Endometrium (tissue), 2 donors: ENCODE measurements at regions not wholly inside any gene's neighbourhood (a gene's known extent, or its start where the extent isn't known, plus 50 kb on each side); places are given as distances from the start of the nearest gene placed in this dataset.
A peak's percentile ranks its signal among the peaks of the same experiment; 100 is the strongest.

Source experiments
- FAIRE-seq: peaks from 2 replicates; lab custom pipeline; 2012; peaks lifted over from hg19 to GRCh38; lab: Jason Lieb, UNC
- donor health status: control.
- donor health status: control.

DNA sequence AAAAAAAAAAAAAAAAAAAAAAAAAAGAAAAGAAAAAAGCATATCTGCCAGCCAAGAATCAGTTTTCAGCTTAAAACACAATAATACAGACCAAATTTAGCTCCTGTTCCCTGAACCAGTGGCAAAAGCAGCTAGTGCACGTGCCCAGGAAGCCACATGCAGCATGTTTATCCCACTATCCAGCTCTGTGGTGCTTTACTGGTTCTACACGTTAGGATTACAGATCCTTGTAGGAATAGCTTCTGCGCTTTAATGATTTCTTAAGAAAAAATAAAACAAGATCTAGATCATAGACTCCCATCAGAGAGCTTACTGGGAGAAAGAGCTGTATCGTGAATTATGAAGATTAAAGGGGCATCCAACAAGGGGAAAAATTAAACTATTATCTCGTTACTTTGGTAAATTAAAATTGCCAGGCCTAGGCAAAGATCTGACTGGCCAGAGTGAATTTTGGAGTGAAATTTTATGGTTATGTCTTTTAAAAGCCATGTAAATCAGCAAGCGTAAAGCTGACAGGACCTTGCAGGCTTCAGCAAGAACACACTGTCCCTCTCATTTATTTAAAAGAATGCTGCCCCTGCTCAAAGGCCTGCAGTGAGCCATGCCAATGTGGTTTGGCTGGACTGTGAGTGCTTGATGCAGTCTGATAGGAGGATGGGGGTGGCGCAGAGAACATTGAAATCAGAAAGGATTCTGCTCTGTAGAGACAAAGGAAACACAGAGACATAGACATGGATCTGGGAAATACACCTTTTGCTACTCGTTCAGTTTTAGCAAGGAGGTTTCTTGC is 177.3 kb upstream of the PHYHIPL start:
- no peak for FAIRE-seq

- FAIRE-seq, result no peak
These were observed 176.1 kb upstream of the PHYHIPL start for GRCh38 chr10:59000162-59000825.

DNA sequence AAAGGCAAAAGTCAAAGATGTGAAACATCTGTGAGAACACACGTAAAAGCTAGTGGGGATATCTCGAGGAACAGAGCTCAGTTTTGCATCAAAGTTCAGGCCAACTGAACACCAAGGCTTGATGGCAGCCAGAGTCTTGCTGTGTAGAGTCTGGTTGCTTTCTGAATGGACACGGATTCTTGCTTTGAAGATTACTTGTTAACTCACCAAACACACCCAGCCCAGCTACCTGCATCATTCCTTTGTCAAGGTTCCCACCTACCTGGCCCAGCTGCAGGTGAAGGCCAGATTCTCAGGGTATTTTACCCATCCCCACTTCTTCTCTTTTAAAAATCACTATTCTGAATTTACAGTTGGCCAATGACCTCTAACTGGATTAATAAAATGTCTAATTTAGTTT is 174.4 kb upstream of the PHYHIPL start:
- no peak for FAIRE-seq

GRCh38 chr10:59003203-59003602 is 173.2 kb upstream of the PHYHIPL start:
- no peak for FAIRE-seq

DNA sequence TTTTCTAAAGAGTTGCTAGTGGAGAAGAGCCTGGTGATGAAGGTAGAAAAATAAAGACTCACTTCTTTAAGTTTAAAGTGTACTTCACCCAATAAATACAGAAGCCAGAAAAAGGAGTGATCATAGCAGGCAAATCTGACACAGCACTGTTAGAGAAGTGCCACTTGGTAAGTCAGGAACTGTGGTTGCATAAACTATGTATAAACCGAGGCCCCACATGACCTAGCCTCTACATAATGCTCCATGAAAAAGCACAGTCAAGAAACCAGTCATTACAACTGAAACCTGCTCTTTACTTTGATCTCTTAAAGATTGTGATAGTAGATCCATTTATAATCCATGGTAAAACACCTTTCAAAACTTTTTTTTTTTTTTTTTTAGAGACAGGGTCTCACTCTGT is 172.1 kb upstream of the PHYHIPL start:
- no peak for FAIRE-seq

- FAIRE-seq, result peak; percentile 57
These were observed 169.7 kb upstream of the PHYHIPL start for GRCh38 chr10:59006511-59007306.

GRCh38 chr10:59007307-59008025 is 169.0 kb upstream of the PHYHIPL start:
- FAIRE-seq, result no peak

DNA sequence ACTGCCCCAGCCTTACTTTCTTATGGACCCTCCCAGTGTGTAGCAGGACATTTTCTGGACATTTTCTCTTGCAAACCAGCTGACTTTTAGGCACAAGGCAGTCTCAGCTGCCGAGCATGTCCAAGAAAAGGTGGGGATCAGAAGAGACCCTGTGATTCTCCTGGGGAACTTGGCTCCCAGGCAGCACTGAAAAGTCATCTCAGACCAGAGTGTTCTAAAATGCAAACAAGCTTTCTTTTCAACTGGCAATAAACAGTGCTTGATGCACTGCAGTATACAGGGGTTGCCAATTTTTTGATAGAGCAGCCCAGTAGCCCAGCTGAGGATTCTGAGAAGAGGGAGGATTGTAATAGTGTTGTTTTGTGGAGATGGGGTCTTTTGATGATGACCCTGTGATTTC is 168.0 kb upstream of the PHYHIPL start:
- no peak for FAIRE-seq

- FAIRE-seq, result no peak
These were observed 164.3 kb upstream of the PHYHIPL start for GRCh38 chr10:59011972-59012632.

DNA sequence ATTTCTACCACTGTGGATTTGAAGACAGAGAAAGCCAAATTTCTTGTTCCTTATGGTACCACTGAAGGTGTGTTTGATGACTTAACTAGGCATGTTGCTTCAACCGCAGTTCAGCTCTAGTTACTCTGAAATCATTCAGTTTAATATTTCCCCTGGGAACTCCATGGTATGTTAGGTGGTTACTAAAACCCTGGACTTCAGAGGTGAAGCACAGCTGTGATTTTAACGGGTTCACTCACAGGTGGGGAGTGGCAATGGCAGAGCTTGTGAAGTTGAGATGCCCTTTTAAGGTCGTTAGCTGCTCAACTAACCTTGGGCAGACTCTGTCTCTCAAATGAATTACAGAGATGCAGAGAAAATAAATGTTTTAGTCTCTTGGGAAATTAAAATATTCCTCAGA is 163.6 kb upstream of the PHYHIPL start:
- no peak for FAIRE-seq

GRCh38 chr10:59016043-59016442 is 160.4 kb upstream of the PHYHIPL start:
- FAIRE-seq, result no peak

GRCh38 chr10:59018977-59019376 is 157.5 kb upstream of the PHYHIPL start:
- FAIRE-seq, result no peak

GRCh38 chr10:59019603-59020002 is 156.8 kb upstream of the PHYHIPL start:
- FAIRE-seq, result peak; percentile 45

DNA sequence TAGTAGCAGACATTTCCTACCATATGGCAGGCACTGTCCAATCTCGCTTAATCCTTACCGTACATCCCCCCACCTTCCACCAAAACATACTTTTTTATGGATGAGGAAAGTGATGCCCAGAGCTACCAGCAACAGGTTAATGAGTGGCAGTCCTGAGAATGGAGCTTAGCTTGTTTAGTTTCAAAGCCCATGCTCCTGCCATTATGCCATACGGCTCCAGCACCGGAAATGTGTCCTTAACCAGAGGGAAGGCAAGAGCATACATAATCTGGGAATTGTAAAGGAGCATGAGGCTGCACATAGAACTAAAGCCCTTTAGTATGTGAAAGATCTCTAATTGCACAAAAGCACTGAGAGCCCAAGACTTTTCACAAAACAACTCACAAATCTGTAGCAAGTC is 155.9 kb upstream of the PHYHIPL start:
- no peak for FAIRE-seq

GRCh38 chr10:59025981-59026765 is 150.3 kb upstream of the PHYHIPL start:
- no peak for FAIRE-seq

DNA sequence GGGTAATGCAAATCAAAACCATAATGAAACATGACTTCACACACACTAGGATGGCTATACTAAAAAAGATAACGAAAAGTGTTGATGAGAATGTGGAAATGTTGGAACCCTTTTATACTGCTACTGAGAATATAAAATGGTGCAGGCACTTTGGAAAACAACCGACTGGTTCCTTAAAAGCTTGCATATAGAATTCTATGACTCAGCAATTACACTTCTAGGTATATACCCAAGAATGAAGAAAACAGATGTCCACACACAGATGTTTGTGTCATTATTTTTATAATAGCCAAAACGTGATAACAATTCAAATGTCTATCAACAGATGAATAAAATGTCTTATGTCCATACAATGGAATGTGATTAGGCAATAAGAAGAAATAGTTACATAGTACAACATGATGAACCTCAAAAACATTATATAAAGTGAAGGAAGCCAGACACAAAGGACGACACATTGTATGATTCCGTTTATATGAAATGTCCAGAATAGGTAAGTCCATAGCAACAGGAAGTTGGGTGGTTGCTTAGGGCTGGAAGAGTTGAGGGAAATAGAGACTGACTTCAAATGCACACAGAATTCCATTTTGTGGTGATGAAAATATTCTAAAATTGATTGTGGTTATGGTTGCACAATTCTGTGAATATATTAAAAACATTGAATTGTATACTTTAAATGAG is 148.3 kb upstream of the PHYHIPL start:
- no peak for FAIRE-seq

GRCh38 chr10:59033622-59034021 is 142.8 kb upstream of the PHYHIPL start:
- no peak for FAIRE-seq

GRCh38 chr10:59036311-59037017 is 140.0 kb upstream of the PHYHIPL start:
- peak; percentile 21 for FAIRE-seq

DNA sequence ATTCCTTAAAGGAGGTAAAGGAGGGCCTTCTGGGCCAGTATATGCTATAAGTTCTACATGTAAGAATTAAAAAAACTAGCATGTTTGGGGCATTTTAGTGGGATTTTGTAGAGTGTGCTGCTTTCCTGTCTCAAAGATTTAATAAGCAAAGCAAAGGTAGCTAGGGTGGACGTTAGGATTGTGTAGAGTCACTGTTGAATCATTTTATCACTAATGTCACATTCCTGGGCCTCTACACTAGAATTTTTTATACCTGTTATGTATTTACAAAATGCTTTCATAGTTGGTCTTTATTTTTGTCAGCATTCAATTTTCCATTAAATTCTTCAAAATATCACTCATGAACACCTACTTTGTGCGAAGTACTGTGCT is 139.4 kb upstream of the PHYHIPL start:
- FAIRE-seq, result no peak

GRCh38 chr10:59037506-59037905 is 138.9 kb upstream of the PHYHIPL start:
- no peak for FAIRE-seq
